ENCODE measurements at regions not wholly inside any gene's neighbourhood (a gene's known extent, or its start where the extent isn't known, plus 50 kb on each side); places are given as distances from the start of the nearest gene placed in this dataset.

DNA sequence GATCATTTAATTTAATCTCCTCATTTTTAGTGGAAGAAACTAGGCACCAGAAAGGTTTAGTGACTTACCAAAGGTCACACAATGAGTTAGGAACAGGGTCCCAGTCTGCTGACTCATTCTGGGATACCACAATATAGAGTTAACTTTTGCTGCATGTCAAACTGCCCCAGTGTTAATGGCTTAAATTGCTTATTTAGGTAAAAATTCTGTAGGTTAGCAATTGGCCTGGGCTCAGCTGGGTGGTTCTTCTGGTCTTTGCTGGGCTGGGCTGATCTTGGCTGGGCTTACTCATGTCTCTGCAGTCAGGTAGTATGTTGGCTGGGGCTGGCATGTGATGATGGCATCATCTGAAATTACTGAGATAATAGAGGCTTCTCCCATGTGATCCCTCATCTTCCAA is 111.6 kb downstream of the EMX2 start:
- no peaks in the 10 kb centered on the region for H3K36me3 ChIP-seq (ENCODE audit: insufficient read depth)
- peak overlapping the region; percentile 7; the same call in 1 of the 2 replicates for H3K9ac ChIP-seq
- no peaks in the 10 kb centered on the region for H3K27me3 ChIP-seq (ENCODE audit: insufficient read depth, low read depth)
- H4K20me1 ChIP-seq (ENCODE audit: insufficient read depth), result no peaks in the 10 kb centered on the region
- H3K4me2 ChIP-seq, result peak overlapping the region; percentile 87
- TF ChIP-seq CTCF (conservative IDR thresholded peaks at IDR 0.05; ENCODE audit: low read depth, low read length), result no peak
- no peak overlapping the region for H2AFZ ChIP-seq (ENCODE audit: low read depth)
- peaks cover 65% of the 10 kb centered on the region for H3K4me1 ChIP-seq (ENCODE audit: low read depth, poor library complexity, severe bottlenecking)
- H3K79me2 ChIP-seq (ENCODE audit: insufficient read depth, low read depth), result no peaks in the 10 kb centered on the region
- peak overlapping the region; percentile 70 for H3K27ac ChIP-seq
- H3K4me3 ChIP-seq (IDR thresholded peaks at IDR 0.05; ENCODE audit: insufficient read depth, low read depth, low read length), result no peak overlapping the region

- no peaks in the 10 kb centered on the region for H3K79me2 ChIP-seq (ENCODE audit: insufficient read depth, low read depth)
- H2AFZ ChIP-seq (ENCODE audit: low read depth), result no peak overlapping the region
- H3K4me3 ChIP-seq (IDR thresholded peaks at IDR 0.05; ENCODE audit: insufficient read depth, low read depth, low read length), result no peak overlapping the region
- no peaks in the 10 kb centered on the region for H3K36me3 ChIP-seq (ENCODE audit: insufficient read depth)
- H3K27ac ChIP-seq, result no peak overlapping the region
- H3K4me2 ChIP-seq, result peak overlapping the region; percentile 42; the same call in 1 of the 2 replicates
- no peak for TF ChIP-seq CTCF (conservative IDR thresholded peaks at IDR 0.05; ENCODE audit: low read depth, low read length)
- peaks cover 59% of the 10 kb centered on the region for H3K4me1 ChIP-seq (ENCODE audit: low read depth, poor library complexity, severe bottlenecking)
- H3K27me3 ChIP-seq (ENCODE audit: insufficient read depth, low read depth), result no peaks in the 10 kb centered on the region
- H4K20me1 ChIP-seq (ENCODE audit: insufficient read depth), result no peaks in the 10 kb centered on the region
- H3K9ac ChIP-seq, result no peak overlapping the region
Observed at GRCh38 chr10:117656385-117657367, 114.1 kb downstream of the EMX2 start.

GRCh38 chr10:117661316-117661715 is 118.8 kb downstream of the EMX2 start:
- no peaks in the 10 kb centered on the region for H4K20me1 ChIP-seq (ENCODE audit: insufficient read depth)
- H3K4me3 ChIP-seq (IDR thresholded peaks at IDR 0.05; ENCODE audit: insufficient read depth, low read depth, low read length), result no peak overlapping the region
- no peak overlapping the region for H3K4me2 ChIP-seq
- H3K9ac ChIP-seq, result no peak overlapping the region
- H3K36me3 ChIP-seq (ENCODE audit: insufficient read depth), result no peaks in the 10 kb centered on the region
- peaks cover 26% of the 10 kb centered on the region for H3K4me1 ChIP-seq (ENCODE audit: low read depth, poor library complexity, severe bottlenecking)
- no peaks in the 10 kb centered on the region for H3K79me2 ChIP-seq (ENCODE audit: insufficient read depth, low read depth)
- no peak overlapping the region for H2AFZ ChIP-seq (ENCODE audit: low read depth)
- no peak overlapping the region for H3K27ac ChIP-seq
- H3K27me3 ChIP-seq (ENCODE audit: insufficient read depth, low read depth), result no peaks in the 10 kb centered on the region
- TF ChIP-seq CTCF (conservative IDR thresholded peaks at IDR 0.05; ENCODE audit: low read depth, low read length), result no peak

- TF ChIP-seq CTCF (conservative IDR thresholded peaks at IDR 0.05; ENCODE audit: low read depth, low read length), result no peak
- no peaks in the 10 kb centered on the region for H4K20me1 ChIP-seq (ENCODE audit: insufficient read depth)
- no peak overlapping the region for H3K4me3 ChIP-seq (IDR thresholded peaks at IDR 0.05; ENCODE audit: insufficient read depth, low read depth, low read length)
- no peak overlapping the region for H3K9ac ChIP-seq
- H3K4me1 ChIP-seq (ENCODE audit: low read depth, poor library complexity, severe bottlenecking), result peaks cover 18% of the 10 kb centered on the region
- no peaks in the 10 kb centered on the region for H3K79me2 ChIP-seq (ENCODE audit: insufficient read depth, low read depth)
- no peaks in the 10 kb centered on the region for H3K27me3 ChIP-seq (ENCODE audit: insufficient read depth, low read depth)
- no peak overlapping the region for H2AFZ ChIP-seq (ENCODE audit: low read depth)
- H3K27ac ChIP-seq, result no peak overlapping the region
- H3K36me3 ChIP-seq (ENCODE audit: insufficient read depth), result no peaks in the 10 kb centered on the region
- no peak overlapping the region for H3K4me2 ChIP-seq
Observed at GRCh38 chr10:117662126-117662525, 119.6 kb downstream of the EMX2 start.

Data from KMS-11 (cell line).